C1 segment of cervical spinal cord (tissue), 14 donors: ENCODE measurements at regions not wholly inside any gene's neighbourhood (a gene's known extent, or its start where the extent isn't known, plus 50 kb on each side); places are given as distances from the start of the nearest gene placed in this dataset.

Experiments used
- DNase-seq, 14 donors: peaks; one replicate each; lab custom pipeline; 2025; lab: John Stamatoyannopoulos, UW

- DNase-seq = no peak
Measured at GRCh38 chr3:150169330-150169940, 198.7 kb upstream of the PFN2 start.

DNA sequence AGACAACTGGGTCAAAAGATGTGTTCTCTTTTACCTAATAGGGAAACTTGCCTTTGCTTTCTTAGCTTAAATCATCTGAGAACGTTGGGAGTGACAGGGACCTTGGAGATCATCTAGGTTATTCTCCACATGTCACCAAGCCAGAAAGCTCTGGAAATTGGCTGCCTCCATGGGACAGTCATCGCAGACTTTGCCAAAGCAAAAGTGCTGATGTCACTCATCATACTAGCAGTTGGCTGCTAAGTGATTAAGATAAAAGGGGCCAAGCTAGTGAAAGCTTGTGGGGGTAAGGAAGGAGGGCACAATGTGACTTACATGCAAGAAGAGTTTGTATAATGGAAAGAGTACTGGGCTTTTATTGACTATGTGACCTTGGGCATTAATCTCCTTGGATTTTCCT, 198.0 kb upstream of the PFN2 start:
- peak in 4 of 14 donors; percentile 10 to 31 (median 14) for DNase-seq

DNA sequence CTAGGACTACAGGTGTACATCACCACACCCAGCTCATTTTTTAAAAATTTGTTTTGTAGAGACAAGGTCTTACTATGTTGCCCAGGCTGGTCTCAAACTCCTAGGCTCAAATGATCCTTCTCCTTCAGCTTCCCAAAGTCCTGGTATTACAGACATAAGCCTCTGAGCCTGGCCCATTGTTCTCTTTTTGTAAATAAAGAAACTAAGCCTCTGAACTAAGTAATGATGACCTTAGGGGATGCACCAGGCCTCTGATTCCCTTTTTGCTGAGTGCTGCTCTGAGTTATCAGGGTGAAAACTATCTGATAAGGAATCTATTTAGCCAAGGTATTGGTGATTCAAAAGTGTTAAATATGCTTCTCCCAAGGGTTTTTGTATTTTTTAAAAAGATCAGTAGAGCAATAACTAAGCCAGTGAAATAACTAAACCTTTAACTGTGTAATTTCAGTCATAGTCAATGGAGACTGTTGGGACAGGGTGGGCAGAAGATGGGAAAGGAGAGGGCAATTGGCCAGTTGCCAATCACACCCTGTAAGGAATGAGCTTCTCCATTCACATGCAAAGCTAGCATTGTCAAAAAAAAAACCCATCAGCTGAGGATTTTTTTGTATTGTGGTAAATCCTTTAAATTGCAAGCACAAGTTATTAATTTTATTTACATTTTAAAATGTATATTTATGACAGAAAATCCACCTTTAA, 194.8 kb upstream of the PFN2 start:
- no peak for DNase-seq

DNA sequence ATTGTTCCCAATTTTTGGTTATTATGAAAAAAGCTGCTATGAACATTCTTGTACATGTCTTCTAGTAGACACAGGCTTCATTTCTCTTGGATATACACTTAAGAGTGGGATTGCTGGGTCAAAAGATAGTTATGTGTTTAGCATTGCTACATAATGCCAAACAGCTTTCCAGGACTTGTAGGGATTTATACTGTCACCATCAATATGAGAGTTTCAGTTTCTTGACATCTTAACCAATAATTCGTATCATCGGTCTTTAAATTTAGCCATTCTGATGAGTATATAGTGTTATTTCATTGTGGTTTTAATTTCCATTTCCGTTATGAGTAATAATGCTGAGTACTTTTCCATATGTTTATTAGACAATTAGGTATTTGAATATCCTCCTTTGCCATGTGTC, 190.3 kb upstream of the PFN2 start:
- DNase-seq = no peak

- no peak for DNase-seq
Measured at GRCh38 chr3:150158943-150159625, 188.4 kb upstream of the PFN2 start.

DNA sequence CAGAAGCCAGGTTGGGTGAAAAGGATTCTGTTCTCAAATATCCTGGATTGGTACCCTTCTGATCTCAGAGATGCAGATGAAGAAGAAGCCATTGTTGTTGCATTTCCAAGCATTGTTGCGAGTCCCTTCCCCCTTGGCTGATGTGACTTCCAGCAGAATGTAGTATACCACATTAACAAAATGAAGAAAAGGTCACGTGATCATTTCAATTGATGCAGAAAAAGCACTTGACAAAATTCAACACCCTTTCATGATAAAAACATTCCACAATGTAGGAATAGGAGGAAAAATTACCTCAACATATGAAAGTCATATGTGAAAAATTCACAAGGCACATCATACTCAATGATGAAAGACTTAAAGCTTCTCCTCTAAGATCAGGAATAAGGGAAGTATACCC, 181.9 kb upstream of the PFN2 start:
- DNase-seq = no peak

DNA sequence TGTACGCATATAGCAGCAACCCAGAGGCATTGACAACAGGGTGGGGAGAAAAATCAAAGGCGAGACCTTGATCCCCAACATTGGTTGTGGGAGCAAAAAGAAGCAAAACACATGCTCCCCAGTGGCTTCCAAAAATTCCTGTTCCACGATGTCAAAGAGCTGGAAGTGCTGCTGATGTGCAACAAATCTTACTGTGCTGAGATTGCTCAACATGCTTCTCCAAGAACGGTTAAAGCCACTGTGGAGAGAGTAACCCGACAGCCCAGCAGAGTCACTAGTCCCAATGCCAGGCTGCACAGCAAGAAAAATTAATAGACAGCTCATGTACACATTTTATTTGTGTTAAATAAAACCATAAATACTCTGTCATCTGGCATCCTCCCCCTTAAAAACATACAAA, 179.9 kb upstream of the PFN2 start:
- DNase-seq = no peak

DNA sequence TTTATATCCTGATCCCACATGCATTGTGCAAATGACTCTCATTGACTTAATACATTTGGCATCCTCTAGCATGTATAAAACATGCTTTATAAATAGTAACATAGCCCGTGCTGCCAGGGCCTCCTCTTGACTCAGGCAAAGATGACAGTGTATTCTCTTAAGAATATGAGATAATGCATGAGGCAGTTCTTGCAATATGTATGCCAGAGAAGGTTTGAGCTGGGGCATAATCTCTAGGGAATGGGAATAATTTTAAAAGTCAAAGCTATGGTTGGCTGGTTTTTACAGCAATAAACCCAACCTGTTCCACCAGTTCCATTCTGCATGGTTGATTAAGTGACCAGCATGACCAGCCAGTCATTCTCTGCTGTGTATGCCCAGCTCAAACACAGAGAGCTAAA, 179.0 kb upstream of the PFN2 start:
- no peak for DNase-seq

GRCh38 chr3:150148227-150148626, 177.5 kb upstream of the PFN2 start:
- DNase-seq = no peak

GRCh38 chr3:150147776-150148175, 177.1 kb upstream of the PFN2 start:
- DNase-seq = no peak

DNA sequence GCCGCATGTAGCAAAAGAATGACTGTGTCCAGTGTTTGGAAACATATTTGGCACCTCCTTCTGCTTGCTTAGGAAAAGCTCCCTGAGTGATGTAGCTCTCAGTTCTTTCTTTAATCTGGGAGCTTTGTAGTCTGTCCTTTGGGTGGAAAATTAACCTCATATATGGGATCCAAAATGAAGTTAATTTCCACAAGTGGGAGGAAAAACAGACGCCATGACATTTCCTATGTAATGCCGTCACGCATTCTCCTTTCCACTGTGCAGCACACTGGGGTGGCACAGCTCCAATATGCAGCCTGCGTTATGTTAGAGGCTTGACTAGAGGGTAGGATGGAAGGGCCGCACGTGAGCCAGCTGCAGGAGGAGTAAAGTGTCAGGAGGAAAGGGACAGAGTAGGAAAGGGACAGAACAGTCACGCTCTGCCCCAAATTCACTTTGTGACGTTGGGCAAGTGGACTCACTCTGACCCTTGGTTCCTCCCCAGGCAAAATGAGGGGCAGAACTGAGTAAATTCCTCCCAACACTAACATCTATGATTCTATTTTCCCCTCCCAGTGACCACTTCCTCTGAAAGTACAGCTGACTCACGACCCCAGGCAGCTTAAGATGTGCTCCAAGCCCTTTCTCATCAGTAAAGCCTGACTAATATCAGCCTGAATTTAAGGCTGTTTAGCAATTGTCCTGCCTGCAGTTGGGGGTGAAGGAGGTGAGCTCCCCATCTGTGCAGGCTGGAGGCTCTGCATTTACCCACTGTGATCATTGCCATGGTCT, 176.5 kb upstream of the PFN2 start:
- DNase-seq = no peak

DNA sequence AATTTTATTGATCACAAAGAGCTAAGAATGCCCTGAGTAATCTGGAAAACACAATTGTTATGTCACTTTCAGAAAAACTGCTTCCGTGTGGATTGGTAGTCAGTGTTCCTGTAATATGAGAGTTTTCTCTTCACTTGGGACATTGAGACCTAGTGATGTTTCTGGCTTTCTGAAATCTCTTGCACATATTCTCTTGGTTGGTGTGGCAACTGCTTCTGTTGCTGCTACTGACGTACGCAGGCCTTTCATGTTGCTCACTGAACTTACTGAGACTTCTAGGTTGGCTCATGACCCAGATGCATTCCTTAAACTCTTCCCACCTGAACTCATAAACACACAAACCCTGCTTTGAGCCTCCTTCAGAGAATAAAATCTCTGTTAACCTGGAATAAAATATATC, 175.0 kb upstream of the PFN2 start:
- DNase-seq = no peak

- DNase-seq = no peak
Measured at GRCh38 chr3:150144191-150144708, 173.6 kb upstream of the PFN2 start.

GRCh38 chr3:150142936-150143335, 172.2 kb upstream of the PFN2 start:
- no peak for DNase-seq

- DNase-seq = no peak
Measured at GRCh38 chr3:150141790-150142326, 171.2 kb upstream of the PFN2 start.

DNA sequence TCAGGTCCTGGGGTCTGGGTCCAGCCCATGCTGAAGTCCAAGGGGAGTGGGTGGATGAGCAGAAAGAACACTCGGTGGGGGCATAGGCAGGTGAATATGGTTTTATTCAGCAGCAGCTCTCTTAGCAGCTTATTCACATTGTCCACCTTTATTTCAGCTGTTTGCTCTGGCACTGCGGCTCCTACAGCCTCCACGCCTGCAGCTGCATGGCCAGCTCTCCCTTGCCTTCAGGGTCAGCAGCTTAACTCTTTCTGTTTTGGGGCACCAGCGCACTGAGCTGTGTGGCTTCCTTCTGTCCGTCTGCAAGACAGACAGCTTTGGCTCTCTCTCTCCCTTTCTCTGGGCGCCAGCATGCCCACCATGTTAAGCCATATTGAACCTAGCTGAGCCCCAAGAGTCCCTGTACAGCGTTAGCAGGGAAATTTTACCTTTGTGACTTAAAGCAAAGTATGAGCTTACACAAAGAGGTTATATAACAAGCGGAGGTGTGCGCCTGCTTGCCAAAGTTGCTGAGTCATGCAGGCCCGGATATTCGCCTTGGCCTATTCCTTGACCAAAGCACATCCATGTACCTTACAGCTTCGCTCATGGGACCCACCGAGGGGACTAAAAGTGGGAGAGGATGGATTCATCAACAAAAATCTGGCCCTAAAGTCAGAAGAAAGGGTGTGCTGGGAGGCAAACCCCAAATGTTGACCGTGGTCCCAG, 170.1 kb upstream of the PFN2 start:
- DNase-seq = no peak

DNA sequence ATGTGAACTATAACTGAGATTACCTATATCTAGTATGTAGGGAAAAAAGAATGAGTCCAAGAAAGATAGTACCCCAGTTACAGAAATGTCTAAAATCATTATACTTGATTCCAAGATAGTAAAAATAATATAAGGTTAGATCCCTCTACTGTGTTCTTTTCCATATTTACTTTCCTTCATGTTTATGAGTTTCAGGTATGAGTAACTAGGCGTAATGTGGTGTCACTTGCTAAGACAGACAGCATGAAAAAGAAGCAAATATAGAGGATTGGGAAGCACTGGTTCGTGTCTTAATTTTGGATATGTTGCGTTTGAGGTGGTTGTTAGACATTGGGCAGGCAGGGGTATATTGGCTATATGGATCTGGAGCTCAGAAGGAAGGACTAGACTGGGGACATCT, 168.1 kb upstream of the PFN2 start:
- no peak for DNase-seq

DNA sequence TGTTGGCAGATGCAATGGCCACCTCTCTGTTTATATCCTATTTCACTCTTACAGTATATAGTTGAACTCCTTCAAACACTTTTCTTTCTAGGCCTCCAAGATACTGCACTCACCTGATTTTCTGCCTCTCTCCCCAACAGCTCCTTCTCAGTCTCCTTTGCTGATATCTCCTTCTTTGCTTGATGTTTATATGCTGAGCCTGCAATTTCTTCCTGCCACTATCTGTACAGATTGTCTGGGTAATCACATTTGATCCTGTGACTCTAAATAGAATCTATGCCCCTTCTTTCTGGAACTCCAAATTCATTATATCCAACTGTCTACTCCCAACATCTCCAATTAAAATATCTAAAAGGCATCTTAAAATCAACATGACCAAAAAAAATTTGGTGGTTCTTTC, 165.5 kb upstream of the PFN2 start:
- no peak for DNase-seq

DNA sequence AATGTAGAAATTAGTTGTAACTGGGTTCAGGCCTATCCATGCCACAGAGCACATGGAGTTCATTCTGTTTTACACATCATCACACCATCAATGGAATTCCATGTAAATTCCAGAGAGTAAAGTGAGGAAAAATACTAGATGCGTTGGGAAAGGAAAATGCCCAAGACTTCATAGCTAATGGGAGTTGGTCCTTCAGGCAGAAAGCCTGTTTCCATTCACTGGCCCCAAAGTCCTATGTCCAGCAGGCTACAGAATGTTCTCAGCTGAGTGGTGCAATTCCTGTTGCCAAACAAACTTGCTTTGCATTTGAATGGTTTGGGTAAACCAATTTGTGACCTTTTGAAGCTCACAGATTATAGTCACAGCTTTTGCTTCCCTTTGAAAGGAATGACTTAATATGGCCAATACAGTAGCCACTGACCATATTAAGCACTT, 164.6 kb upstream of the PFN2 start:
- DNase-seq = no peak

DNA sequence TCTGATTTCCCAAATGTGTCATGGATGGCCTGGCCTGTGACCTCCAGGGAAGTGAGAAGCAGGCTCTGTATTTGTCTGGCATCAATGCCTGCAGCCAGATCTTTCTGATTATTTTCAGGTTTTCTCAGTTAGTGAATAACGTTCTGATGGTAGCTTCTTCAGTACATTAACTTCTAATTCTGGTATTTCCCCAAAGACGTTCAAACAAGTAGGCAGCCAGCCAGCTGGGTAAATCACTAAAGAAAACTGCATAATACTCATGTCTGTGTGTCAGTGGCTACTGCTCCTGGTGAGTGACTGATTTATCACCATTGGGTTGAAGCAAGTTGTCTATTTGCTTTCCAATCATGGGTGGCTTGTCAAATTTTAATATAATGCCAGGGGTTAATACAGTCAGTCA, 162.6 kb upstream of the PFN2 start:
- no peak for DNase-seq

GRCh38 chr3:150132101-150132749, 161.5 kb upstream of the PFN2 start:
- no peak for DNase-seq
